ENCODE measurements at regions not wholly inside any gene's neighbourhood (a gene's known extent, or its start where the extent isn't known, plus 50 kb on each side); places are given as distances from the start of the nearest gene placed in this dataset.

DNA sequence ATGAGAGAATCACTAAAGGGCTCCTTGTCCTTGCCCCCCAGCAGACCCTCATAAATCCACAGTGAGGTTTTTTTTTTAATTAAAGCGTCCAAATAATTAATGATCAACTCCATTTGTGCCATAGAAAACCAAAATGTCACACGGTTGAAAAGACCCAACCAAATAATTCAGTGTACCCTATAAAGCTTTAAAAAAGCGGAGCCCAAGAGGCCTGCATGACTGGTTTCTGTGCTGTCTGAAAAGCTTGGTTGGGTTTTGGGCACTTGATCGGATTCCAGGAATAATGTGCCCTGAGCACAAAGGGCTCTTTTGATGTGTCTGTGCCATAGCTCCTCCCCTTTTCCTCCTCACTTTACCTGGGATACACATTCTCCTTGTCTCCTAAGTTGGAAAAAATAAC is 523.2 kb downstream of the TNS1 start:
- intact Hi-C loops (cut with micrococcal nuclease; ENCODE audit: unreplicated experiment): no loop called here
- POLR2A ChIA-PET (ENCODE audit: low non-redundant PET): no interaction called here
- CTCF ChIA-PET: no interaction called here
- Histone ChIP-seq H3K9me3 (ENCODE audit: low read depth, low read length, poor library complexity, severe bottlenecking) (no peaks in the 10 kb centered on the region), H3K4me3 (ENCODE audit: low read depth, low read length, poor library complexity, severe bottlenecking) (no peak overlapping the region), H3K36me3 (ENCODE audit: insufficient read depth, low read length, poor library complexity, severe bottlenecking) (no peaks in the 10 kb centered on the region), H3K27ac (ENCODE audit: low read depth, low read length, poor library complexity, severe bottlenecking) (no peak overlapping the region), H3K27me3 (replicated peaks; ENCODE audit: insufficient read depth, low read depth, low read length, poor library complexity) (no peaks in the 10 kb centered on the region), H3K4me1 (ENCODE audit: insufficient read depth, low read length, poor library complexity, severe bottlenecking) (no peaks in the 10 kb centered on the region)
- TF ChIP-seq EZH2 (IDR thresholded peaks at IDR 0.05; ENCODE audit: borderline replicate concordance, low read depth, low read length, poor library complexity, severe bottlenecking): no peak
- TF ChIP-seq, protein P1, sequence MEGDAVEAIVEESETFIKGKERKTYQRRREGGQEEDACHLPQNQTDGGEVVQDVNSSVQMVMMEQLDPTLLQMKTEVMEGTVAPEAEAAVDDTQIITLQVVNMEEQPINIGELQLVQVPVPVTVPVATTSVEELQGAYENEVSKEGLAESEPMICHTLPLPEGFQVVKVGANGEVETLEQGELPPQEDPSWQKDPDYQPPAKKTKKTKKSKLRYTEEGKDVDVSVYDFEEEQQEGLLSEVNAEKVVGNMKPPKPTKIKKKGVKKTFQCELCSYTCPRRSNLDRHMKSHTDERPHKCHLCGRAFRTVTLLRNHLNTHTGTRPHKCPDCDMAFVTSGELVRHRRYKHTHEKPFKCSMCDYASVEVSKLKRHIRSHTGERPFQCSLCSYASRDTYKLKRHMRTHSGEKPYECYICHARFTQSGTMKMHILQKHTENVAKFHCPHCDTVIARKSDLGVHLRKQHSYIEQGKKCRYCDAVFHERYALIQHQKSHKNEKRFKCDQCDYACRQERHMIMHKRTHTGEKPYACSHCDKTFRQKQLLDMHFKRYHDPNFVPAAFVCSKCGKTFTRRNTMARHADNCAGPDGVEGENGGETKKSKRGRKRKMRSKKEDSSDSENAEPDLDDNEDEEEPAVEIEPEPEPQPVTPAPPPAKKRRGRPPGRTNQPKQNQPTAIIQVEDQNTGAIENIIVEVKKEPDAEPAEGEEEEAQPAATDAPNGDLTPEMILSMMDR (conservative IDR thresholded peaks at IDR 0.05; ENCODE audit: low read depth, low read length): no peak
- no peak for DNase-seq (ENCODE audit: low spot score)
- no TSS peak for BruUV-seq (replicated peaks)

DNA sequence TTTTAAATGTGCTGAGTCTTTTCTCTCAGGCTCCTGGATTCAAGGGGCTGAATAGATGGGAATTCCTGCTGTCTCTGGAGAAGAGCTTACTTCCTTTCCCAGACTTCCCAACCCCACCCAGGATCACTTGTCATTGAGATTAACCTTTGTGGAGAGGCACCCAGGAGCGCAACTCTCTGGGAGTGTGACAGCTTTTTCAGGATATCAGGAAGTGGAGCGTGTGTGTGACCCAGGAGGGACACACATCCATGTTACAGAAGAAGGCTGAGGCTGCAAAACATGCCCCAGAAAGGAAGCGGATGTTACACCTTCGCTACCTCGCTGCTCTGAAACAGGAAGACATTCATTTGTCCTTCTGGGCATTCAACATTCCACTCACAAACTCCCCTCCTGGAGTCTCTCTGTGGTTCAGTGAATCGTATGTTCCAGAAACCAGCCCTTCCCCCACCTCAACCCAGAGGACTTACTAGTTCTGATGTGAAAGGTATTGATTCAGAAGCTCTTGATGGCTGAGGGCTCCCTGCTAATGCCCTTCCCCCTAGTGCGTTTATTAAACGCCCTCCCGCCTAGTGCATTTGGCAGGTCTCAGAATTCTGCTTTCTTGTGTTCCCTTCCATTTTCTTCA is 523.9 kb downstream of the TNS1 start:
- TF ChIP-seq EZH2 (IDR thresholded peaks at IDR 0.05; ENCODE audit: borderline replicate concordance, low read depth, low read length, poor library complexity, severe bottlenecking): no peak
- TF ChIP-seq, protein P1 (conservative IDR thresholded peaks at IDR 0.05; ENCODE audit: low read depth, low read length): no peak
- no TSS peak for BruUV-seq (replicated peaks)
- Histone ChIP-seq H3K36me3 (ENCODE audit: insufficient read depth, low read length, poor library complexity, severe bottlenecking) (no peaks in the 10 kb centered on the region), H3K9me3 (ENCODE audit: low read depth, low read length, poor library complexity, severe bottlenecking) (no peaks in the 10 kb centered on the region), H3K27ac (ENCODE audit: low read depth, low read length, poor library complexity, severe bottlenecking) (no peak overlapping the region), H3K4me3 (ENCODE audit: low read depth, low read length, poor library complexity, severe bottlenecking) (no peak overlapping the region), H3K4me1 (ENCODE audit: insufficient read depth, low read length, poor library complexity, severe bottlenecking) (no peaks in the 10 kb centered on the region), H3K27me3 (replicated peaks; ENCODE audit: insufficient read depth, low read depth, low read length, poor library complexity) (no peaks in the 10 kb centered on the region)
- intact Hi-C loops (cut with micrococcal nuclease; ENCODE audit: unreplicated experiment): no loop called here
- CTCF ChIA-PET: no interaction called here
- POLR2A ChIA-PET (ENCODE audit: low non-redundant PET): no interaction called here
- DNase-seq (ENCODE audit: low spot score): no peak

DNA sequence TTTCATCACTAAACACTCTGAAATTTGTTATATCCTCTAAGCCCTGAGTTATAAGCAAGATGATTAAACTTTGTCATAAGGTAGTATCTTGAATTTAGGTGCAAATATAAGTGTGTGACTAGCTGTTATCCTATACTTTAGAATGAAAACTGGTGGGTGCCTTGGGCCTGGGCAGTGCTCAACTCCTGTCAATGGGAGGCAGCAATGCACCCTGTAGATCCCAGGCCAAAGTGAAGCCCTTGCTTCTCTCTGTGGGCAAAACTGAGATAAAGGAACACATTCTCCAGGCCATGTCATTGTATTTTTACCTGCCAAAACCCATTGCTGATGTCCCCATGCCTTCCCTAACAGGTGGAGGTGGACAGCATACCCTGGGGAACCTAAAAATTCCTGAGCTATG is 525.2 kb downstream of the TNS1 start:
- BruUV-seq (replicated peaks): no TSS peak
- Histone ChIP-seq H3K27me3 (replicated peaks; ENCODE audit: insufficient read depth, low read depth, low read length, poor library complexity) (no peaks in the 10 kb centered on the region), H3K9me3 (ENCODE audit: low read depth, low read length, poor library complexity, severe bottlenecking) (no peaks in the 10 kb centered on the region), H3K4me1 (ENCODE audit: insufficient read depth, low read length, poor library complexity, severe bottlenecking) (no peaks in the 10 kb centered on the region), H3K36me3 (ENCODE audit: insufficient read depth, low read length, poor library complexity, severe bottlenecking) (no peaks in the 10 kb centered on the region), H3K4me3 (ENCODE audit: low read depth, low read length, poor library complexity, severe bottlenecking) (no peak overlapping the region), H3K27ac (ENCODE audit: low read depth, low read length, poor library complexity, severe bottlenecking) (no peak overlapping the region)
- no peak for DNase-seq (ENCODE audit: low spot score)
- POLR2A ChIA-PET (ENCODE audit: low non-redundant PET): no interaction called here
- CTCF ChIA-PET: no interaction called here
- TF ChIP-seq, protein P1 (conservative IDR thresholded peaks at IDR 0.05; ENCODE audit: low read depth, low read length): no peak
- TF ChIP-seq EZH2 (IDR thresholded peaks at IDR 0.05; ENCODE audit: borderline replicate concordance, low read depth, low read length, poor library complexity, severe bottlenecking): no peak
- intact Hi-C loops (cut with micrococcal nuclease; ENCODE audit: unreplicated experiment): no loop called here
